ENCODE measurements at regions not wholly inside any gene's neighbourhood (a gene's known extent, or its start where the extent isn't known, plus 50 kb on each side); places are given as distances from the start of the nearest gene placed in this dataset.

- TF ChIP-seq YY1 (IDR thresholded peaks at IDR 0.05; ENCODE audit: insufficient read depth, insufficient read length) (no peak), ZNF274 (IDR thresholded peaks at IDR 0.05; ENCODE audit: low read depth, low read length) (no peak)
Observed at GRCh38 chr10:8591640-8592039, 537.2 kb downstream of the GATA3 start.
